AG09319 (cell line): ENCODE measurements at regions not wholly inside any gene's neighbourhood (a gene's known extent, or its start where the extent isn't known, plus 50 kb on each side); places are given as distances from the start of the nearest gene placed in this dataset.

ENCODE experiments used
- DNase-seq: peaks from one replicate; pipeline ENCODE4 v3.0.0-alpha.2; 2010; ENCODE audit warnings: low read depth; ENCODE audit errors: extremely low read depth
- TF ChIP-seq, protein P1 (sequence below): IDR thresholded peaks from 2 replicates; pipeline ENCODE4 v1.5.1; 2011; ENCODE audit warnings: low read depth, mild to moderate bottlenecking, inconsistent platforms, low read length, moderate library complexity

DNA sequence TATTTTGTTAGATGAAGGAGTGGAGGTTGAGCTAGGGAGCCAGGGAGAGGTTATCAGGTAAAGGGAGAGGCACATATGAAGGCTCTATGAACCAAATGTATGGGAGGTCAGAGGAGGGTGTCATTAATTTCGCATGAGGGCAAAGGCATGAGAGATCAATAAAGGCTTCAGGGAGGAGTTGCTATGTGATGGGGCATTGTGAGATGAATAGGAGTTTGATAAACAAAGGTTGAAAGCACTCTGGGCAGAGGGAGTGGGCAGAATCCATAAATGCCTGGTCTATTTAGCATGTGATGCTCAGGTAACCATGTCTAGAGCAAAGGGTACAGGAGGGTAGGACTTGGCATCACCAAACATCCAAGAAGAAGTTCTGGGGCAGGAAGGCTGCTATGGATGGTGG, 273.4 kb downstream of the HAUS1 start:
- TF ChIP-seq, protein P1, sequence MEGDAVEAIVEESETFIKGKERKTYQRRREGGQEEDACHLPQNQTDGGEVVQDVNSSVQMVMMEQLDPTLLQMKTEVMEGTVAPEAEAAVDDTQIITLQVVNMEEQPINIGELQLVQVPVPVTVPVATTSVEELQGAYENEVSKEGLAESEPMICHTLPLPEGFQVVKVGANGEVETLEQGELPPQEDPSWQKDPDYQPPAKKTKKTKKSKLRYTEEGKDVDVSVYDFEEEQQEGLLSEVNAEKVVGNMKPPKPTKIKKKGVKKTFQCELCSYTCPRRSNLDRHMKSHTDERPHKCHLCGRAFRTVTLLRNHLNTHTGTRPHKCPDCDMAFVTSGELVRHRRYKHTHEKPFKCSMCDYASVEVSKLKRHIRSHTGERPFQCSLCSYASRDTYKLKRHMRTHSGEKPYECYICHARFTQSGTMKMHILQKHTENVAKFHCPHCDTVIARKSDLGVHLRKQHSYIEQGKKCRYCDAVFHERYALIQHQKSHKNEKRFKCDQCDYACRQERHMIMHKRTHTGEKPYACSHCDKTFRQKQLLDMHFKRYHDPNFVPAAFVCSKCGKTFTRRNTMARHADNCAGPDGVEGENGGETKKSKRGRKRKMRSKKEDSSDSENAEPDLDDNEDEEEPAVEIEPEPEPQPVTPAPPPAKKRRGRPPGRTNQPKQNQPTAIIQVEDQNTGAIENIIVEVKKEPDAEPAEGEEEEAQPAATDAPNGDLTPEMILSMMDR: no peak
- DNase-seq: no peak

- DNase-seq: no peak
- TF ChIP-seq, protein P1: no peak
Measured at GRCh38 chr18:46378126-46378863, 274.1 kb downstream of the HAUS1 start.

DNA sequence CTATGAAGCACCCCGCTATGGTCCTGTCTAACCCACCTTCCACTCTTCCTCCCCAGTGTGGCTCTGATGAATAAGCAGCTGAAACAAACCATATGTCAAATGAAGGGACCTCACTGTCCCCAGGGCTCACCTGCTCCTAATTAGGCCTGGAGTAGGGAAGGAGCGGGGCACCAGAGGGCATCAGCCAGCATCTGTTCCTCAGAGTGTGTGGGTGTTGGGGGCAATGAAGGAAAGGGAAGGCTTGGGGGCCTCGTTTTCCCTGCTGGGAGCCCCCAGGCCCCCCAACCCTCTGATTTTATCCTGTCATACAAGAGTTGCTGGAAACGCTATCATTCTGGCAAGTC, 274.7 kb downstream of the HAUS1 start:
- TF ChIP-seq, protein P1: no peak
- DNase-seq: no peak

DNA sequence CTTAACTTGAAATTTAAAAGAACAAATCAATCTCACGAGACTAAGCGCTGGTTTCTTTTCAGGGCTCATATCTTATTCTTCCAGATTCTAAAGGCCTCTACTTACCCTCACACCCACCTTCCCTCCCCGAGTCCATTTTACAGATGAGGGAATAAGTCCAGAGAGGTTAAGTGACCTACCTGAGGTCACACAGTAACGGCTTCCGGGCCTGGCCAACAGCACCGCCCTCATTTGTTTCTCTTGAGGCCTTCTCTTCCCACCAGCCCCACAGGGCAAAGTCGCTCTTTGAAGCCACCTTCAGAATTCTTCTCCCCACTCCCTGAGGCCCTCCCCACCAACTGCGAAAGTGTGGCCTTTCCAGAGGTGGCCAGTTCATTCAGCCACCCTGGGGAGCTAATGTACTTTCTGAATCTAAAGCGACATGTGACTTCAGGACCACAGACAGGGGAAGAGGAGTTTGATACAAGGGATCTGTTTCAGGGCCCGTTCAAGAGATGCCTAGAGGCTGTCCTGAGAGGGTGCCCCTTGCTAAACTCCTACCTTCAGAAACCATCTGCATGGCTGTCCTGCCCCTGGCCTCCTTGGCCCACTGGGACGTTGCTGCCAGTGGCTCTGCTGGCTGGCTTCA, 275.3 kb downstream of the HAUS1 start:
- TF ChIP-seq, protein P1: no peak
- no peak for DNase-seq

- TF ChIP-seq, protein P1: no peak
- no peak for DNase-seq
Measured at GRCh38 chr18:46385124-46385523, 271.9 kb downstream of the LOXHD1 start.

DNA sequence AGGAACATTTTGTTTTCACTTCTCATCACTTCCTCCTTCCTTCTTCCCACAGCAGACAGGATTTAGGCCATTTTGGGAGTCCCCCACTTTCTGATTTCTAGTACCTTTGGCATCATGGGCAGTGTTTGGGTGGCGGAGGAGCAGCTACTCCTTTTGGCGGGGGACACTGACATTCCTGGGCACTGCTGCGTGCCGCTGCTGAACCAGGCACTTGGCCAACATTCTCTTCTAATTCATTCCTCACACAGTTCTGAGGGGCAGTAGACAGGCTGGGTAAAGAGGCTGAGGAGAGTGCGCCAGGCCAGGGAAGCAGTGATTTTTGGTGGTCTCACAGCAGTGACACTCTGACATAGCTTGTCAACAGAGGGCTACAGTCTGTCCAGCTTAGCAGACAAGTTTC, 270.2 kb downstream of the LOXHD1 start:
- TF ChIP-seq, protein P1: no peak
- no peak for DNase-seq

DNA sequence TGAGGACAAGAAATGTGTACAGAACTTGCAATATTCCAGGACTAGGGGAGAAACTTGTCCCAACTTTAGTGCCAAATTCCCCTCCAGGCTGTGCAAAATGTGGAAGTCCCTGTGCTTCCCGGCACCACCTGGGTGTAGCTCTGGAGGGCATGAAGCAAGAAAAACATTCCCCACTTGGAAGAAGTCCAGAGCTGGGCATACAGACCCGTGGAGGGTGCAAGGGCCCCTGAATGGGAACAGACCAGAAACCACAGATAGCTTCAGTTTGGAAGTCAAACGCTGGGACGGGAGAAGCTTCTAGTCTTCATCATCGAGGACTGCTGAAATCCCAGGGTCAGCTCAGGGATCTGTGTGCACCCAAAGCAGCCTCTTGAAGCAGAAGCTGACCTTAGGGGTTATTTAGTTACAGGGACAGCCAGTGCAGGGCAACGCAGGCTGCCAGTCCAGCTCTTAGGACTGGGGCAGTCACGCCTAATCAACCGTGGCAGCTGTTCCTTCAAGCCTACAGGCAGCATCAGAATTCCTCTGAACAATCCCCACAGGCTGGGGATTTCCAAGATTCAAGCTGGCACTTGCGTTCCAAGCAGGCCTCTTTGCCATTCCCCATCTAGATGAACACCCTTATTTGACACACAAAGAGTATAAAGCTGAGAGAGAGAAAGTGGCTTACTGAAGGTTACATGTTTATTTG, 269.4 kb downstream of the LOXHD1 start:
- TF ChIP-seq, protein P1: no peak
- DNase-seq: no peak
